Suprapubic skin (tissue), 4 donors: ENCODE measurements at regions not wholly inside any gene's neighbourhood (a gene's known extent, or its start where the extent isn't known, plus 50 kb on each side); places are given as distances from the start of the nearest gene placed in this dataset.

Source experiments
- CTCF ChIP-seq, 2 donors: fragments of 200-600 bp in 1 of 2; fragments of 450-650 bp in 1 of 2; sonication (generic) in 1 of 2; IDR thresholded peaks; one replicate each; pipeline ENCODE4 v1.5.1; 2016 to 2019; ENCODE audit warnings: antibody characterized with exemption in 2 of 2, mild to moderate bottlenecking in 1 of 2, moderate library complexity in 1 of 2
- EP300 ChIP-seq: sonication (generic); formaldehyde crosslinking; IDR thresholded peaks from one replicate; pipeline ENCODE4 v1.6.1; 2017; ENCODE audit warnings: antibody characterized with exemption
- POLR2A ChIP-seq, 2 donors: fragments of 450-650 bp; IDR thresholded peaks; one replicate each; pipeline ENCODE4 v1.6.1; 2017; ENCODE audit warnings: antibody characterized with exemption in 2 of 2, mild to moderate bottlenecking in 2 of 2, moderate library complexity in 2 of 2
- POLR2AphosphoS5 ChIP-seq, 3 donors: sonication (generic); formaldehyde crosslinking; IDR thresholded peaks; one replicate each; pipeline ENCODE4 v1.6.1; 2017; ENCODE audit warnings: antibody characterized with exemption in 3 of 3

GRCh38 chr5:107223066-107223465 lies 447.7 kb downstream of the EFNA5 start:
- TF ChIP-seq POLR2AphosphoS5 (IDR thresholded peaks at IDR 0.05) (no peak), POLR2A (IDR thresholded peaks at IDR 0.05) (no peak), CTCF (IDR thresholded peaks at IDR 0.05) (no peak), EP300 (no peak)
